GM18508 (cell line): ENCODE measurements at regions not wholly inside any gene's neighbourhood (a gene's known extent, or its start where the extent isn't known, plus 50 kb on each side); places are given as distances from the start of the nearest gene placed in this dataset.
"Not testable (repeated sequence)": the region's sequence is repeated elsewhere in the genome, so short reads cannot be mapped to it uniquely, and the experiment has no call there.

Experiments used
- ATAC-seq: cut with Tn5 transposase; IDR thresholded peaks from one replicate; pipeline ENCODE4 v1.9.1; 2021; ENCODE audit warnings: moderate number of reproducible peaks; ENCODE audit not compliant: insufficient read depth, unreplicated experiment

DNA sequence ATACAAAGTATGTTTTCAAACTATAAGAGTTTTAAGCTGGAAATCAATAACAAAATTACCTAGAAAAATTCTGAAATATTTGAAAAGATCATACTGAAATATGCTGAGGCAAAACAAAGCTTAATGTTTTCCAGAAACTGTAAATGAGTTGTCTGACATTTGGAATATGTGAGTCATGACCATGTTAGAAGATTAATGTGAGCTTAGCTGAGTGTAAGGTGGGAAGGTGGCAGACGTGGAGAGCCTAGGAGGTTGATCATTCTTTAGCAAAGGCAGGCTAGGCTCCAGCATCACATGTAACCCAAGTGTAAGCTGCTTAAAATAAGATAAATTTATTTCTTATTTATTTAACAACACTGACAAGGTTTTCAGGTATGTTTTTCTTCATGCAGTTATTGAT, 2086.1 kb upstream of the PCDH20 start:
- no peak for ATAC-seq

DNA sequence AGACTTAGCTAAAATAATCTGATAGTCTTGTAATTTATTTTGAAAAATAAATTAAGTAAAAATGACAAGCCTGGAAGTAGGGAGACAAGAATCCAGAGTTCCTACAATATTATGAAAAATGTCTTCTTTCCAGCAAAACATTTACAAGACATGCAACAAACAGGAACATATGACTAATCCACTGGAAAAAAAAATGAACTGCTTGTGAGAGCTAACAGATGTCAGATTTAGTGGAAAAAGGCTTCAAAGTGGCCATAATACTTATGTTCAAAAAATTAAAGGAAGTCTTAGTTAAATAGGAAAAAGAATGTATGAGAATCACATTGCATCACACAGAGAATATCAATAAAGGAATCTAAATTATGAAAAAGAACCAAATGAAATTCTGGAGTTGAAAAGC, 2082.0 kb upstream of the PCDH20 start:
- no peak for ATAC-seq

DNA sequence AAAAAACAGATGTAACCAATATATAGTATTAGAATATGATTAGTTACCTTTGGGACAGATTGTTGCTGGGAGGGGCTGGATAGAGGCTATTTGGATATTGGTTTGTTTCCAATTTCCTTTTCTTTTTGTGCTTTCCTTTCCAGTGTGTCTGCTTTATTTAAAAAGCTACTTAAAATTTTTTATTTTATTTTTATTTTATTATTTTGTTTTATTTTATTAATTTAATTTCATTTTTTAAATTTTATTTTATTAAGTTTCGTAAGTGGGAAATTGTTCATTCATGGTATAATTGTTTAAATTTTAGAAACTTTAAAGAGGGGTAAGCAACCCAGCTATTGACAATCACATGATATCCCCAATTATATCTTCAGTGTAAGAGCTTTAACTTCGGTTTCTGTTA, 2077.0 kb upstream of the PCDH20 start:
- ATAC-seq, result no peak

DNA sequence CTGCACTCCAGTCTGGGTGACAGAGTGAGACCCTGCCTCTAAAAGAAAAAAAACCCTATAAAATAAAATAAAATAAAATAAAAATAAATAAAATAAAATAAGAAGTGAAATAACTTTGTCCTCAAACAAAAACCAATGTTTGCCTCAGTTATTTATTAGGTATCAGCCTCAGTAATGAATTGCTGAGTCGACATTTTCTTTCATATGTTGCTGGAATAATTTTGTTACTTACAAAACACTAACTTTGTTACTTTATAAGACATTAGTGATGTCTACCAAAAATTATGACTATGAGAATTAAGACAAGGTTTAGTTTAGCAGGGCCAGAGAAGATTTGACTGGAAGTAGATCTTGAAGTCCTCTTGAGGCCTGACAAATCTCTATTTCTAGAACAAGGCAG, 2074.5 kb upstream of the PCDH20 start:
- ATAC-seq, result no peak

DNA sequence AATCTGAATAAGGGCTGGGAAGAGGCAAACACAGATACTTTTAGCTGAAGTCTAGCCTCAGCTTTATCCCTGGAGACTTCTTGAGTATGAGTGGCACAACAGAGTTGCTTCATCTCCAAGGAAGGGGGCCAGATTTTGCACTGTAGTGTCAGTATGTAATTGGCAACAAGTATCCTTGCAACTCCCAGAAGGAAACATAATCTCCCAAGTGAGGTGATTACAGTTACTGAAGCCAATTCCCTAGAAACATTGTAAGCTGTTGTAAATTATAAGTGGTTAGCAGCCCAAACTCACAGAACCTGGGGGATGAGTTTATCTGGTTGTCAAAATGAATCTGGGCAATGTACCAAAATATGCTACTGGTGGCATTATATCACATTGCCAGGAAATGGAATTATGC, 2065.7 kb upstream of the PCDH20 start:
- ATAC-seq, result no peak

DNA sequence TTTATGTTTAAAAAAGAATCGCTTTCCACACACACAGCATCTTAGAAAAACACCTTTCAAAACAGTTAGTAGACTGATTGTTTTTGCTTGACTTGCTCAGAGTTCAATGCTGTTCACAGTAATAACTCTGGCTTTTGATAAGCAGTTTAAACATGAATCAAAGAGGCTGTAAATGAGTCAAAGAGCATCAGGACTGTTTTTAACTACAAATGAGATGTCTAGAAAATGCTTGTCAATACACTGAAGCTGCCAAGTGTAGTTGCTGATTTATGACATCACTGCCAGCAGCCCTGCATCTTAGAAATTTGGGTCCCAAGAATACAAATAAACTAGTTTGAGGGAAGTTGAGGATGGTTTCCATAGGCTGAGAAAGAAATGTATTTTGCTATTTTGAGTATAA, 2057.1 kb upstream of the PCDH20 start:
- ATAC-seq, result no peak

DNA sequence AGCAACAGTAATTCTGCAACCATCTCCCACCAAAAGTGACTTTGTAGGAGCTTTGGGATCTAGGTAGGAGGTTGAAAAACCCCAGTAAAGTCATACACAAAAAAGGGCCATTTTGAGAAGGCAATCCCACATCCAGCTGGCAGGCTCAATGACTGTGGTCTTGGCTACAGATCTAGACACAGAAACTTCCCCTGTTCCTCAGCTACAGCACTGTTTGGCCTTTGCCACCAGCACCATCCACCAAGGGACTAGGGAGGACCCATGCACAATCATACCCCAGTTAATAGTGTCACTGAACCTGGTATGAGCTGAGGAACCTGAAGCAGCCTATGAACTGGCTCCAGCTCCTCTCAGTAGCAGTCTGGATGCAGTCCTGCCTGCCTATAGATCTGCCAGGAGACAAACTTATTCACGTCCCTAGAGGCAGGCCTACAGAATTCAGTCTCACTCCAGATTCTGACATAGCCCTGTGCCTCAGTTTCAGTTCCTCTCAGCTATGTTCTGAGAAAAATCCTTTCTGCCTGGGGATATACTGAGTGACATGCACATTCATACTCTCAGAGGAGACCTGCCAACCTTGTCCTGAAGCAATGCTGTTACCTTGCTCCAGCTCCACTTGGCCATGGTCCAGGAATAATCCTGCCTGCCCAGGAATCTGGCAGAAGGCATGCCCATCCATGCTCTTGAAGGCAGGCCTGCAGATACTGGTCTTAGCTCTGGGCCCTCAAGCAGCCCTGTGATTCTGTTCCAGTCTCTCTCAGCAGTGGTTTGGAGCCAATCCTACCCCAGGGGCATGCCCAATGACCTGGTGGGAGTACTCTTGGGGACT, 2048.3 kb upstream of the PCDH20 start:
- ATAC-seq, result no peak

DNA sequence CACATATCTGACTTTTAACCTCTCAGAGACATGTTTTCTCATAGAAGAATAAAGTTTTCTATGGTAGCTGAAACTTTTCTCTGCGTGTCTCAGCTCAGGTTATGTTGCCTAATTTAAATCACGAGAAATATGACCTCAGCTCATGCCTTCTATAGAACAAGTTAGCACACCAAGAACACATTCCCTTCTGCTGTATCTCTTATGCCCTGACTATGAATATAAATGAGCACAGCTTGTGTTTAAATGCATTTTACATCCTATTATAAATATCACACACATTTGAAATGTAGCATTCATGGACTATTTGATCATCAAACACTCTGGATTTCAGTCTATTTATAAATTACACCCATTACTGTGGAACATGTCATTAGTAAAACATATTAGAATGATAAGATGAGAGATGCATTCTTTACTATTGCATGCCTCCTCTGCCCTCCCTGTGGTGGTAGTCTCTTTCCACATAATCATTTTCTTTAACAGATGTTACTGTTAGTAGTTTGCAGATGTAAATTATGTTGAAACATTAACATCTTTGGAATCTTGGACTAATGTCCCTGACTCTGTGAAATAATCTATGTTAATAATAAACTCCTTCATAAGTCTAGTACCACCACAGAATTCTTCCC, 2044.9 kb upstream of the PCDH20 start:
- no peak for ATAC-seq

DNA sequence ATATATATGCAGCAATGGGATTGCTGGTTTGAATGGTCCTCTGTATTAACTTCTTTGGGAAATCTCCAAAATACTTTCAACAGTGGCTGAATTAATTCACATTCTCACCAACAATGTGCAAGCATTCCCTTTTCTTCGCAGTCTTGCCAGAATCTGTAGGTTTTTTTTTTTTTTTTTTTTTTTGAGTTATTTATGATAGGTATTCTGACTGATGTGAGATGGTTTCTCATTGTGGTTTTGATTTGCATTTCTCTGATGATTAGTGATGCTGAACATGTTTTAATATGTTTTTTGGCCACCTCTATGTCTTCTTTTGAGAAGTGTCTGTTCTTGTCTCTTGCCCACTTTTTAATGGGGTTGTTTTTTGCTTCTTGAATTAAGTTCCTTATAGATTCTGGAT, 2041.5 kb upstream of the PCDH20 start:
- no peak for ATAC-seq

DNA sequence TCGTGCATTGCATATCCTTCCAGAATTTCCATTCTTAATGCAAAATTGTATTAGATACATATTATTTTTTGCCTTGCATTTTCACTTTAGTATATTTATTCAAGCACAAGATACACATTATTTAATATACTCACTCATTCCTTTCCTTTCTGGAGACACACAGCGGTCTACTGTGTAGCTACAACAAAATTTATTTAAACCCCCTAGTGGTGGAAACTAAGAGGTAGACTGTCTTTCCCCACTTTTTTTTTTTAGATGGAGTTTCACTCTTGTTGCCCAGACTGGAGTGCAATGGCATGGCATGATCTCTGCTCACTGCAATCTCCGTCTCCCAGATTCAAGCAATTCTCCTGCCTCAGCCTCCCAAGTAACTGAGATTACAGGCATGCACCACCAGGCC, 2040.3 kb upstream of the PCDH20 start:
- no peak for ATAC-seq

DNA sequence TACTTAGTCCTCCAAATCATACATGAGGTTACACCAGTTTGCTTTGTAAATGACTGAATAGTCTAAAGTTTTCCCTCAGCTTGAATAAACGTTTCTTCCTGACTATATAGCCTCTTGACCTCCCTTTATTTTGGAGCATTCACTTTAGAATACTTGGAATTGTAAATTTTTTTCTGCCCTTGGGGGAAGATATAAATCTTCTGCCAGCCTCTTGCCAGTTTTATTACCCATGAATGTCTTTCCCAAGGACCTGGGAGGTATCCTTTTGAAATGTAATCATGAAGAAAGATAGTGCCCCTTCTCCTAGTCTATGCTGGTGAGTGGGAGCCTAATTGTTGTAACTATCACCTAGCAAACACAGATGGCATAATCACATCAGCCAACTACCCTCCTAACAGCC, 2033.9 kb upstream of the PCDH20 start:
- ATAC-seq, result no peak

DNA sequence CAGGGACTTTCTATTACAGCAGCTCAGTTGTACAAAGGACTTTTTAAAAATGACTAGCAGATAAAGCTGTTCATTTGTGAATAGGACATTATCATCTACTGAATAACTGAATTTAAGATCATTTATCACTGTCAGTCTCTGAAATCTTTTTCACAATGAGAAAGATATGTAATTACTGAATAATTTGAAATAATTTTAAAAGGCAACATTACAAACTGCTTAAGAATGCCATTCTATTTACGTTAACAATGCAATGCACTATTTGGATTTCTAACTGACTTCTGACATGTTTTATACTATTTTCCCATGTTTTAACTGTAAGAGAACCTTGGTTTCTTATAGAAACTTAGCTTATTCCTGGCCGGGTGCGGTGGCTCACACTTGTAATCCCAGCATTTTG, 2033.0 kb upstream of the PCDH20 start:
- ATAC-seq, result no peak

DNA sequence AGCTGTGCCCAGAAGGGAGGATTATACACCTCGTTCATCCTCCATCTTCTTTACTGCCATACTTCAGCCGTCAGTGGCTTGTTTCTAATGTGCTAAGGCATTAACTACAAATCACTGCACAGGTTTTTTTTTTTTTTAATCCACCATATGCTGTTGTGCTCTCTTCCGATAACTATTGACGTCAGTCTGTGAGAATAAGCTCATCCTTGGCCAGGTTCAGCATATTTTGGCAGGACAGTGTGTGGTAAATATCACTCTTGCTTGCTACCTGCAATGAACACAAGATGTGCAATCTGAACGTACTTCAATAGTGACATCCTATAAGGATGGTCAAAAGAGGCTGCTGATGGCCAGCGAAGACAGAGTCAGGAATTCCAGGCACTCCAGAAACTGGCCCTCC, 2030.7 kb upstream of the PCDH20 start:
- no peak for ATAC-seq

DNA sequence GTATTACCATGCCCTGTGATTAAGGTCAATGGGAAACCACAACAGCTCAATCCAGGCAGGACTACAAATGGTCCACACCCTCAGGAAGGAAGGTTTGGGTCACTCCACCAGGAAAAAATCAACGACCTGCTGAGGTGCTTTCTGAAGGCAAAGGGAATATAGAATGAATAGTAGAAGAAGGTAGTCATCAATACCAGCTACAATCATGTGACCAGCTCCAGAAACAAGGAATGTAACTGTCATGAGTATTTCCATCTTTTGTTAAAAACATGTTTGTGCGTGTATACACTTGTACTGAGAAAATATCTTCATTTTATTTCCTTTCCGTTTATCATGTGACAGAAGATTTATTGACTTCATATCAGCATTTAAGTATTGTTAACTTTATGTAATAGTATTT, 2028.6 kb upstream of the PCDH20 start:
- ATAC-seq, result not testable (repeated sequence)

DNA sequence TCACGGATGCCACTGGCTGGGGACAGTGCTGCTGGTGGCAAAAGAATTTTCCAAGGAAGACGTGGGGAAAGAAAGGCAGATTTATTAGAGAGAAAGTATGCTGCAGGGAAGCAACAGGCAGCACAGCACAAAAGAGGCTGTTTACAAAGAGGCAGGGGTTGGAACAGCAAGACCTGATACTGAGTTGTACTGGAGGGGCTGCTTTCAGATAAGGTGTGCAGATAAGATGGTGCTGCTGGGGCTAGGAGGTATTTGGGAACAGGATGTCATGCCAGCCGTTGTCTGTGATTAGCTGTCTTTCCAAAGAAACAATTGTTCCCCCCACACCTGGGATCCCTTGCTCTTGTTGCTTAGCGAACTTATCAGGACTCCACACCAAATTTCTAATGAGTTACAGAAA, 2023.3 kb upstream of the PCDH20 start:
- ATAC-seq, result no peak

DNA sequence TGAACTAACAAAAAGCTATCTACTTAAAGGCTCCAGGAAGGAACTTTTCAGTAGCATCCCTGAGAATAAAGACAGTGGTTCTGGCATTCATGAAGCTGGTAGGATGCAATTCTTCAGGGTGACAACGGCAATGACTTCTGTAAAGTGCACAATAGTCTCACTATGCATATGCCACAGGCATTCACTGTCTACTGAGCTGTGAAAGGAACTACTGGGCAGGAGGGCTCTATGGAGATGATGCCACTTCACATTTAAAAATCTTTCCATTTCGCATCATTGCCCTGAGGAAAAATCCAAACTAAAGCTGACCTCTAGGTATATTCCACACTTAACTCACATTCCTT, 2020.6 kb upstream of the PCDH20 start:
- no peak for ATAC-seq

DNA sequence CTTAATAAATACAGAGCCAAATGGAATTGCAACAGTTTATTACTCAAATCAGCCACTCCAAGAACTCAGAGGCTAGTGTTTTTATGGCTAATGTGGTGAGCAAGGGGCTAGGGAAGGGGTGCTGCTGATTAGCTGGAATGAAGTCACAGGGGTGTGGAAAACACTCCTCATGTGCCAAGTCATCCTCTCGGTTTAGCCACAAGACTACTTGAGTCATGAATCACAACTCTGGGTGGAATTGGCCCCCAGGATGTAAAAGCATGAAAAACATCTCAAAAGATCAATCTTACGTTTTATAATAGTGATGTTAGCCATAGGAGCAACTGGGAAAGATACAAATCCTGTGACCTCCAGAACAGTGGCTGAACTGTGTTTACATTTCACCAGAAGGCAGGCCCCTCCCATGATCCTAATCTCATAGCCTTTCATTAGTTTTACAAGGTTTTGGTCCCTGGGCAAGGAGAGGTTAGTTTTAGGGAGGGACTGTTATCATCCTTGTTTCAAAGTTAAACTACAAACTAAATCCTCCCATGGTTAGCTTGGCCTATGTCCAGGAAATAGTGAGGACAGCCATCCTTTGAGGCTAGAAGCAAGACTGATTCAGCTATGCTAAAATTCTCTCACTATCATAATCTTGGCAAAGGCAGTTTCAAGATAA, 2020.1 kb upstream of the PCDH20 start:
- ATAC-seq, result no peak

DNA sequence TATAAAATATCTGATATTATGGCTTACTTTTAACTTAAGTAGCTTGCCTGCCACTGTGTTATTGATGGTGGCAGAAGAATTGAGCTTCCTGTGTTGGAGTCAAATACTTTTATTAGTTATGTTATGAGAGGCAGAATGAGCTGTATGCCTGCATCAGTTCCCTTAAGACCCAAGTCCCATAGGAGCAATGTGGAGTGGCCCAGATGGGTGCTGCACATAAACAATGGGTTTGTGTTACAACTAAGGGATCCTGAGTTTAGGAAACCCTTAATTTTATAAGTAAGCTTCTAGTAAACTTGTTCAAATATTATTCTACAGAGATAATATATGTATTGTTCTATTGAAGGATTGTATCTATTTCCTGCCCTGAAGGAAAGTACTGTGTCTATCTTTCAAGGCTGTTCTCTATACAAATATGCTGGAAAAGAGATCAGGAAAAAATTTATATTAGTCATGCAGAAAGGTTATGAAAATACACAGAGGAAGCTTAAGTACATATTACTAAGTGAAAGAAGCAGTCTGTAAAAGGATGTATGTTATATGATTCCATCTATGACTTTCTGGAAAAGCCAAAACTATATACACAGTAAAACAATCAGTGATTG, 2018.0 kb upstream of the PCDH20 start:
- ATAC-seq, result no peak

DNA sequence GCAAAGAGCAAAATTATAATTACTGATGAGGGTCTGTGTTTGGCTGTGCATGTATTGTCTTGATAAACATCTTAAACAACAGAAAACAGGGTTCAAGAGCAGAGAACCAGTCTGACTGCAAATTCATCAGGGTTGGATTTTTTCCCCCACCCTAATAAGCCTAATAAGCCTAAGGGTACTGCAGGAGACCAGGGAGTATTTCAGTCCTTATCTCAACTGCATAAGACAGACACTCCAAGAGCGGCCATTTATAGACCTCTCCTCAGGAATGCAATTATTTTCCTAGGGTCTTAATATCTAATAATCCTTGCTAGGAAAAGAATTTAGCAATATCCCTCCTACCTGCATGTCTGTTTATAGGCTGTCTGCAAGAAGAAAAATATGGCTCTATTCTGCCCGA, 2011.5 kb upstream of the PCDH20 start:
- ATAC-seq, result no peak

DNA sequence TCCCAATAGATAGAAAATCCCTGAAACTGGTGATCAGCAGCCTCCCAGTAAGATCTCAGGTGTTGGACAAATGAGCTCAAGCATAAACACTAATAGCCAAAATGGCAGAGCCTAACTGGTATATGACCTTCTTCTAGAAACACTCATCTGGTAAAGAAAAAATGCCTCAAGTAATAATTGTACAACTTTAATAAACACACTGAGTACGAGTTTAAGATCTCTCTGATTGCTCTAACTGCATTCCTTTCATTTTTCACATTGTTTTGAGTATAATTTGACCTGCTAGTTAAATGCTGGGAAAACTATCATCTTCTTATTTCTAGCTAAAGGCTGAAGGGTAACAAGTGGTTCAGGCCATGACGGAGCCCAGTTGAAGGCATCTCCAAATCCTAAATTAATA, 2009.5 kb upstream of the PCDH20 start:
- ATAC-seq, result no peak

DNA sequence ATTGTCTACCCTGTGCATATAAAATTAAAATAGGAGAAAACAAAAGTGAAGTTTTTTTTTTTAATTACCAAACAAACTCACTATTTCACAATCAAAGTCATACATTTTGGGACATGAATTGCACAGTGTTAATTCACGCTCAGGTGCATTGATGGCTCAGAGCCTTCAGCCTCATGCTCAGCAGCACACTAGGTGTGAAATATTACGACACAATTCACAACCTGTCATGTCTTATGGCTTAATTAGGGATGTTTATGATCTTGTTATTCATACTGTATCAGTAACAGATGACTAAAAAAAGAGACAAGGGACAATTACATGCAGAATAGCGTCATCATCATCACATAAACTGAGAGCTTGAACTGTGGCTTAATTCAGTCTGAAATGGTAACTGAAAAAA, 2005.5 kb upstream of the PCDH20 start:
- no peak for ATAC-seq
